GM12892 (cell line): ENCODE measurements at regions not wholly inside any gene's neighbourhood (a gene's known extent, or its start where the extent isn't known, plus 50 kb on each side); places are given as distances from the start of the nearest gene placed in this dataset.

ENCODE experiments used
- POLR2A ChIP-seq: IDR thresholded peaks from 2 replicates; pipeline ENCODE4 v1.6.1; 2011; ENCODE audit warnings: low read depth, low read length, control low read depth
- POLR2AphosphoS5 ChIP-seq: IDR thresholded peaks from 2 replicates; pipeline ENCODE4 v1.6.1; 2011; ENCODE audit warnings: low read depth, low read length, control low read depth

DNA sequence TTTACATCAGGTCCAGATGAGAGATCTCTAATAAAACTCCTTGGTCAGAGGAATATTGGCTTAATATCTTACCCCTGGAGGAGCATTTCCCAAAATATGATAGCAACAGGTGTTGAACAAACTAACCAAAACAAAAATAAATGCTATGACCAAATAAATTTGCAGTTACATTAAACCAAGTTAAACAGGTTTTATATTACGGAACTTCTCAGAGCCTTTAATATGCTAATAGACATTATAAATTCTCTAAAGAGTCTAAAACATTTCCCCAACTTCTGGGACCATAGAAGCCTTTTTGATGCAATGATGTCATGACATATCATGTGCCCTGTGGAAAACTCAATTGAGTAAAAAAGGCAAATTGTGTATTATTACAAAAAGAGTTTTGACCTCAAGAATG lies 90.9 kb upstream of the ARMC2 start:
- no peak for TF ChIP-seq POLR2A
- no peak for TF ChIP-seq POLR2AphosphoS5
